Ishikawa (cell line): ENCODE measurements at regions not wholly inside any gene's neighbourhood (a gene's known extent, or its start where the extent isn't known, plus 50 kb on each side); places are given as distances from the start of the nearest gene placed in this dataset.

ENCODE experiments used
- CEBPB ChIP-seq: IDR thresholded peaks from 2 replicates; pipeline ENCODE4 v1.6.1; 2012
- CREB1 ChIP-seq: IDR thresholded peaks from 2 replicates; pipeline ENCODE4 v1.6.1; 2012; ENCODE audit warnings: low read depth
- EGR1 ChIP-seq: IDR thresholded peaks from 2 replicates; pipeline ENCODE4 v1.6.1; 2012
- EP300 ChIP-seq: IDR thresholded peaks from 2 replicates; pipeline ENCODE4 v1.6.1; 2012; ENCODE audit warnings: borderline replicate concordance
- MAX ChIP-seq: IDR thresholded peaks from 2 replicates; pipeline ENCODE4 v1.6.1; 2012
- NFIC ChIP-seq: IDR thresholded peaks from 2 replicates; pipeline ENCODE4 v1.6.1; 2012
- USF1 ChIP-seq: IDR thresholded peaks from 2 replicates; pipeline ENCODE4 v1.6.1; 2012
- YY1 ChIP-seq: IDR thresholded peaks from 2 replicates; pipeline ENCODE4 v1.6.1; 2012; ENCODE audit warnings: low read depth

DNA sequence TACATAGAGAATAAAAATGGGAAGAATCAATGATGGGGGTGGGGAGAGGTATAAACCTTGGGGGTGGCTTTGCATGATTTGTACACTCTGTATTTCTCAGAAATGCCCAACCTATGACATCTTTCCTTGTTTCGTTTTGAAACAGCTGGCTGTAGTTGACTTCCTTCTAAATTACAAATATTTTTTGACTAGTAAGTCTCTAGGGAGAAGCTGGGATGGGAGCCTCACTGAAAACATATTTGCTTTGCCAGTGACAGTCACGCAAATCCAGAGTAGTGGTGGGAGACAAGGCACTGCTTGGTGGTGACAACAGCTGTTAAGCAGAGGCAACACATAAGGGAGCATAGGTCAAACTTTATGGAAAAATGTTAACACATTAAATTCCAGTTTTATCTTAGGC, 440.5 kb downstream of the SEMA3D start:
- no peak for TF ChIP-seq USF1
- no peak for TF ChIP-seq CREB1
- no peak for TF ChIP-seq CEBPB
- TF ChIP-seq EP300, result no peak
- no peak for TF ChIP-seq YY1
- TF ChIP-seq NFIC, result no peak
- no peak for TF ChIP-seq MAX
- TF ChIP-seq EGR1, result no peak
